Lower lobe of right lung (tissue), 2 donors: ENCODE measurements at regions not wholly inside any gene's neighbourhood (a gene's known extent, or its start where the extent isn't known, plus 50 kb on each side); places are given as distances from the start of the nearest gene placed in this dataset.

Source experiments
- ATAC-seq, 2 donors: fragments of 200-7000 bp; cut with Tn5 transposase; one replicate each; pipeline ENCODE4 v1.9.1; 2020 to 2022; ENCODE audit warnings: mild to moderate bottlenecking in 2 of 2, moderate library complexity in 2 of 2
- DNase-seq: peaks from one replicate; pipeline ENCODE4 v3.0.0-alpha.2; 2020
- H3K27ac ChIP-seq: fragments of 200-600 bp; one replicate; pipeline ENCODE4 v1.8.0; 2022
- H3K27me3 ChIP-seq: fragments of 200-600 bp; one replicate; pipeline ENCODE4 v1.8.0; 2022; ENCODE audit warnings: low read depth
- H3K36me3 ChIP-seq: fragments of 200-600 bp; one replicate; pipeline ENCODE4 v1.8.0; 2022; ENCODE audit warnings: mild to moderate bottlenecking
- H3K4me1 ChIP-seq: fragments of 200-600 bp; one replicate; pipeline ENCODE4 v1.8.0; 2022
- H3K4me3 ChIP-seq: fragments of 200-600 bp; one replicate; pipeline ENCODE4 v1.8.0; 2022; ENCODE audit warnings: mild to moderate bottlenecking
- H3K9me3 ChIP-seq: fragments of 200-600 bp; one replicate; pipeline ENCODE4 v1.8.0; 2022
- CTCF ChIP-seq: fragments of 200-600 bp; IDR thresholded peaks from one replicate; pipeline ENCODE4 v1.8.0; 2022; ENCODE audit warnings: antibody characterized with exemption, mild to moderate bottlenecking
- intact Hi-C: fragments of 100-400 bp; cut with DNase I; formaldehyde crosslinking; loops from one replicate; pipeline ENCODE4 v1.11.0; 2022
- donor health status: DM: no; HTN: yes; CAD: no; lungs with severe emphysema.

GRCh38 chr11:116691771-116692177 lies 81.0 kb downstream of the BUD13 start:
- Histone ChIP-seq H3K36me3 (no peaks in the 10 kb centered on the region), H3K27me3 (peaks cover 13% of the 10 kb centered on the region), H3K4me3 (no peak overlapping the region), H3K9me3 (no peaks in the 10 kb centered on the region), H3K4me1 (no peaks in the 10 kb centered on the region), H3K27ac (no peak overlapping the region)
- DNase-seq (peak; percentile 54), ATAC-seq (peak; percentile 71)
- TF ChIP-seq CTCF: peak; percentile 80
- intact Hi-C loops: no loop called here

GRCh38 chr11:116690611-116691010 lies 82.2 kb downstream of the BUD13 start:
- DNase-seq (no peak), ATAC-seq (no peak)
- Histone ChIP-seq H3K4me3 (no peak overlapping the region), H3K27me3 (peaks cover 7% of the 10 kb centered on the region), H3K36me3 (no peaks in the 10 kb centered on the region), H3K27ac (no peak overlapping the region), H3K4me1 (no peaks in the 10 kb centered on the region), H3K9me3 (no peaks in the 10 kb centered on the region)
- intact Hi-C loops: no loop called here
- no peak for TF ChIP-seq CTCF

GRCh38 chr11:116689413-116690127 lies 83.2 kb downstream of the BUD13 start:
- no peak for ATAC-seq
- no peak for TF ChIP-seq CTCF
- Histone ChIP-seq H3K9me3 (no peaks in the 10 kb centered on the region), H3K4me3 (no peak overlapping the region), H3K27ac (no peak overlapping the region), H3K27me3 (peaks cover 7% of the 10 kb centered on the region), H3K36me3 (no peaks in the 10 kb centered on the region), H3K4me1 (no peaks in the 10 kb centered on the region)
- intact Hi-C loops: no loop called here
- peak; percentile 27 for DNase-seq

GRCh38 chr11:116688202-116688540 lies 84.6 kb downstream of the BUD13 start:
- DNase-seq (no peak), ATAC-seq (no peak)
- no peak overlapping the region for H3K27ac ChIP-seq
- intact Hi-C loops: no loop called here
- peaks cover 5% of the 10 kb centered on the region for H3K9me3 ChIP-seq
- no peak overlapping the region for H3K4me3 ChIP-seq
- H3K36me3 ChIP-seq: no peaks in the 10 kb centered on the region
- TF ChIP-seq CTCF: no peak
- peaks cover 4% of the 10 kb centered on the region for H3K27me3 ChIP-seq
- no peaks in the 10 kb centered on the region for H3K4me1 ChIP-seq

GRCh38 chr11:116687458-116688201 lies 85.2 kb downstream of the BUD13 start:
- no peaks in the 10 kb centered on the region for H3K36me3 ChIP-seq
- H3K4me1 ChIP-seq: no peaks in the 10 kb centered on the region
- H3K9me3 ChIP-seq: peaks cover 5% of the 10 kb centered on the region
- no peak overlapping the region for H3K4me3 ChIP-seq
- ATAC-seq (no peak), DNase-seq (no peak)
- H3K27ac ChIP-seq: no peak overlapping the region
- no peak for TF ChIP-seq CTCF
- intact Hi-C loops: no loop called here
- H3K27me3 ChIP-seq: peaks cover 4% of the 10 kb centered on the region
